Posterior vena cava (tissue), 2 donors: ENCODE measurements at regions not wholly inside any gene's neighbourhood (a gene's known extent, or its start where the extent isn't known, plus 50 kb on each side); places are given as distances from the start of the nearest gene placed in this dataset.

Experiments
- DNase-seq: peaks from one replicate; pipeline ENCODE4 v3.0.0-alpha.2; 2020; ENCODE audit warnings: low spot score
- intact Hi-C, 2 donors: fragments of 100-400 bp; cut with DNase I; formaldehyde crosslinking; loops; one replicate each; pipeline versions ENCODE4 v1.14.1 to v1.14.2; 2022 to 2023
- donor health status: DM: yes; HTN: yes; CAD: no.
- donor health status: DM: yes; HTN: yes; CAD: no.

DNA sequence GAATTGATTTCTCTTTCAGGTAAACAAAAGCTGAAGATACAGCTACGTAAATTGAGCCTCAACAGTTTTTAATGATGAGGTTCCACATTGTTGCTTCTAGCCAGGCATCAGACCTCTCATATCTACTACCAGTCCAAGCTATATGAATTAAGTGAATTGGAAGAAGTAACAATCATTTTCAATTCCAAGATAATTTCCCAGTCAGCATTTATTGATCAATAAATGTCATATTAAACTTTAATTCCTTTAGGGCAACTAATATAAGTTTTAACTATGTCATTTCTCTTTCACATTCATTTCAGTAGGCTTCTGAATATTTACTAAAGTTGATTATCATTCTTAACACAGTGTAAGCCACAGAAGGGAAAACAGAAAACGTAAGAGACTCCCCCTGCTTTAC, 1413.7 kb upstream of the CELF2 start:
- no peak for DNase-seq
- intact Hi-C loops, result no loop called here

- intact Hi-C loops, result no loop called here
- no peak for DNase-seq
These were observed 1412.4 kb upstream of the CELF2 start for GRCh38 chr10:9605231-9605630.

DNA sequence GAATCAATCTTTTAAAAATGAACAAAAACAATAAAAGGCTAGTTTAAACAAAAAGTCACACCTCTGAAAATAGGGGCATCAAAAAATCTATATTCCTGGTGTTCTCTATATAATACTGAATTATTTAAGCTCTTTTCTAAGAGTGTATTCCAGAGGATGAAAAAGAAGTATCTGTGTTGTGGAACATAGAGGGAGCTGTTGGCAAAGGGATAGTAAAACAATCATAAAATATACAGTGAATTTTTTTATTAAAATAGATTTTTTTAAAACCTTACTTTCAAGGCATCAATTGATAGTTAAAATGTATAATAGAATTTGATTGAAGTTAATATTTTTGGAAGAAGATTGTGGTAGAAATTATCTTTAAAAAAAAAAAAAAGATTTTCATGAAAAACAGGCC, 1409.1 kb upstream of the CELF2 start:
- intact Hi-C loops, result no loop called here
- DNase-seq, result no peak

- no peak for DNase-seq
- intact Hi-C loops, result no loop called here
These were observed 1404.2 kb upstream of the CELF2 start for GRCh38 chr10:9613338-9614075.

DNA sequence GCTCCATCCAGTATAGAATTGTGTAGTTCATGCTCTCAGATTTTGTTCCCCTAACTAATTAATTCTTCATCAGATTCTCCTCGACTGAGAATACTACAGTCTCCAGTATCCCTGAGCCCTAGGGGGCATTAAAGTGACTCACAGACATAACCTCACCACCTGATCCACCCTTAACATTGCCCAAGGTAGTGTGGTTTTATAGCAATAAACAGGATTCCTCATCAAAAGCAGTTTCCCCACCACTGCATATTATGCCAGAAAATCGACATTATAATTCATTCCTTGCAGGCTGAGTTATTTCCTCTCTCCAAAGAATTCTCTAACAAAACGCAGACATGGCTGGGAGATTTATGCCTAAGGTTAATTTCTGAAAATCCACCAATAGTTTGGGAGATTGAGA, 1402.5 kb upstream of the CELF2 start:
- DNase-seq, result no peak
- intact Hi-C loops, result no loop called here

DNA sequence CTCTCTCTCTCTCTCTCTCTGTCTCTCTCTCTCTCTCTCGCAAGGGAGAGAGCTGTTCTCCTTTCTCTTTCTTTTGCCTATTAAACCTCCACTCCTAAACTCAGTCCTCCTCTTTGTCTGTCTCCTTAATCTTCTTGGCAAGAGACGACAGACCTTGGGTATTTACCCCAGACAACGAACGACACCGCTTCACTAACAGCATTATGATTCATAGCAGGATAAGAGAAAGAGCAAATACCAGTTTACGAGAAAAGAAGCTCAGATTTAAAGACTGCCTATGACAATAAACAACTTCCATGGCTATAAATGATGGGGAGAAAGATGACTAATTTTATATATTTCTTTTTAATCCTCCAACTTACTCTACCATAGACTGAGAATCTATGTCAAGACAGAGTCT, 1396.5 kb upstream of the CELF2 start:
- intact Hi-C loops, result no loop called here
- no peak for DNase-seq

DNA sequence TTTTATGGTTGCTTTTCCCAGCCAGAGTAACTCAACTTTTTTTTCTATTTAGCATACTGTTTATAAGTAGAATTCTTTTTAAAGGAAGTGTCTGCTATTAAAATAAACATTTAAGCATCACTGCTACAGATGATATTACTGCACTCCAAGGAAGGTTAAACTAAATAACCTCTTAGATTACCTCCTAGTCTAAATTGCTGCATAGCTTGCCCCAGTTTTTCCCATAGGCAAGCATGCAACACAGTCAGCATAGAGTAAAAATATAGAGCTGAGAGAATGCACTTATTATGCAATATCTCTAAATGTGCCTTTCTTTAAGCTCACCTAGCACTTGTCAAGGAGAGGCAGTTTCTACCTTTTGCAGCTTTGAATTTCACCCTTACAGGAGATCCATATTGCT, 1392.4 kb upstream of the CELF2 start:
- DNase-seq, result no peak
- intact Hi-C loops, result no loop called here

GRCh38 chr10:9634466-9634865, 1383.2 kb upstream of the CELF2 start:
- intact Hi-C loops, result no loop called here

DNA sequence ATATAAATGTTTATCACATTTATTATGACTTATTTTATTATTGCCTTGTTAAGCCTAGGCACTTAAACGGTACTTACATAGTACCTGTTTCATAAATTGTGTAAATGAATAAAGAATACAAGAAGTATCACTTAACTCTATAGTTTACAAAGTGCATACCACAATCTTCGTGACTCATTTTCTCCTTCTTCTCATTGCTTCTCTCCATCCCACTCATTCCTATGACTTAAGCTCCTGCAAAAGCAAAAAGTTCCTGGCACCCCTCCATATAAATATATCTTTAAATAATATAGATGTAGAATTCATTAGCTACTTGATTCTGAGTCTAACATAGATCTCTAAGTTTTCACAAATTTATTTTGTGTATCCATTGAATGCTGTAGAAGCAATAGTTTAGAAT, 1382.0 kb upstream of the CELF2 start:
- intact Hi-C loops, result no loop called here
- no peak for DNase-seq

More at GRCh38 chr10:9634466-9634865, 1383.2 kb upstream of the CELF2 start:
- DNase-seq, result no peak

- DNase-seq, result no peak
- intact Hi-C loops, result no loop called here
These were observed 1381.5 kb upstream of the CELF2 start for GRCh38 chr10:9636216-9636615.

DNA sequence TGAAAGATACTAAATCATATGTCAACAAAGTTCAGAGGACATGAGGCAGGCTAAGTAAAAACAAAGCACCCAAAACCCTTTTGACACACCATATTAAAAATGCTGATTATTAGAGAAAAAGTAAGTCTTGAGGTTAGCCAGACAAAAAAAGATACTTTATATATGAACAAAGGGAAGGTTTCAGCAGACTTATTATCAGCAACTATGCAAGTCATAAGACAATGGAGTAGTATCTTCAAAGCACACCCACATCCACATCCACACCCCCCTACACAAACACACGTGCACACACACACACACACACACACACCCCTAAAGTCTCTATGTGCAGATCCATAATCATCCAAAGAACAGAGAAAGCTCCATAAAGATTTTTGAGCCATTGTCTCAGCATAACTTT, 1373.9 kb upstream of the CELF2 start:
- DNase-seq, result no peak
- intact Hi-C loops, result no loop called here

DNA sequence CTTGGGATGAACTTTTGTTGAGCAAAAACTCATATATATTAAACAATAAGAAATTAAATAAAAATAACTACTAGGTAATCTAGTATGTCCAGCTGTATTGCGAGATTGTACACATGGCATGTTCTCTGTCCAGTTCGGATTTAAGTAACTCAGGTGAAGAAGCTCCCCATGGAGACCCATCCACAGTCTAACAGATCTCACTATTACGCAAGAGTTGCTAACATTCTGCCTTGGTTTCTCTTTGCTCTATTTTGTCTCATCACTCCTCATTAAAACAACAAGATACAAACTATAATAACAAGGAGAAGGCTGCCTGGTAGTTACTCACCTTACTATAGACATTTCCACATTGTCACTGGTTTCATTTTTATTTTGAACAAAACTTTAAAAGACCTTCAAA, 1372.3 kb upstream of the CELF2 start:
- intact Hi-C loops, result no loop called here
- no peak for DNase-seq

DNA sequence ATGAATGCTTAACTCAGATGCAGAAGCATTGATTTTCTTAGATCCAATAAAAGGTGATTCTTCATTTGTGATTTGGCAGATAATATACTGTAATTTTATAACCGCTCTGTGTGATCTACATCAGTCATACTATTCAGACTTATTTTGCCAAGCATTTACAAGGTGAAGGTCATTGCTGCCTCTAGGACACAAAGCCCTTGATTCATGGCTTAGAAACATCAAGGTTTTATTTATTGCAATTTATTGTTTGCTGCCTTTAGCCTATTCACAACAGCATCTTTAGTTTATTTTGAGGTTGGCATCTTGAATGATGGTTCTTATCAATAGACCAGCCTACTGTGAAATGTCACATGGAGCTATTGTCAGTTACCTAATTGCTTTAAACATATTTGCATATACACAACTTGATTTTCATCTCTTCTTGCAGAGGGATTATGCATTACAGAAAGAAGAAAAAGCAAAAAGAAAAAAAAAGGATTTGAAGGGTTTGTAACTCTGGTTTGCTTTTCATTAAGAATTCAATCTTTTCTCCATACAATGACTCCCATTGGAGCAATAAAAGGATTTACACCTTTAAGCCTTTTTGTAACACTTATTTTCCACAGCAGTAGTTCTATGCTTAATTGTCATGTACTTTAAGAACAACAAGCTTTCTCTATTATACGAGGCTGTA, 1371.6 kb upstream of the CELF2 start:
- no peak for DNase-seq
- intact Hi-C loops, result no loop called here

- intact Hi-C loops, result no loop called here
- DNase-seq, result no peak
These were observed 1363.4 kb upstream of the CELF2 start for GRCh38 chr10:9654261-9654660.

GRCh38 chr10:9656386-9656785, 1361.3 kb upstream of the CELF2 start:
- intact Hi-C loops, result no loop called here
- no peak for DNase-seq

- intact Hi-C loops, result no loop called here
- DNase-seq, result no peak
These were observed 1360.7 kb upstream of the CELF2 start for GRCh38 chr10:9656996-9657395.

GRCh38 chr10:9657530-9657929, 1360.1 kb upstream of the CELF2 start:
- DNase-seq, result no peak
- intact Hi-C loops, result no loop called here

DNA sequence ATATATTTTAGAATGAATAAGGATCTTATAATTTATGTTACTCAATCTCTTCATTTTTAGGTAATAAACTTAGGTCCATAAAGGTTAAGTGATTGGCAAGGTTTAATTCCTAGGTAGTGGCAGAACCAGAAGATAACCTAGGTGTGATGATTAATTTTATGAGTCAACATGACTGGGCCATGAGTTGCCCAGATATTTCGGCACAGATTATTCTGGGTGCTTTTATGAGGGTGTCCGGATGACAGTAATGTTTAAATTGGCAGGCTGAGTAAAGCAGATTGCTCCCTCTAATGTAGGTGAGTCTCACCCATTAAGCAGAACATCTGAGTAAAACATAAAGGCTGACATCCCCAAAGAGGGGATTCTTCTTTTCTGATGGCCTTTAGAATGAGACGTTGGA, 1349.3 kb upstream of the CELF2 start:
- no peak for DNase-seq
- intact Hi-C loops, result no loop called here

DNA sequence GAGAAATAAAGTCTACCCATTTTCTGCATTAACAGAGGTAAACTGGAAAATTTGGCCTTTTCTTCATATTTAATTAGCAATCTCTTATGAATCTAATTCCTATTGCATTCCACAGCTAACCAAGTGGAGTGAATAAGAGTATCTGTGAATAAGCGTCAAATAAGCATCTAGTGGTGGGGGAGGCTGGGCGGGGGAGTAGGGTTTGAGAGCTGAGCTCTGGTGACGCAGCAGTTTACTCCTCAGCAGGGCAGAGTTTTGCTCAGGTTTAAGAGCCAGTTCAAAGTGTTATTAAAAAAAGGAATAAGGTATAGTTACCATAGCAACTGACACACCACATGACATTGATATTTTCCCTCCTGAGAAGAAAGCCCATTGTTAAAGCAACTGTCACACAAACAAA, 1346.8 kb upstream of the CELF2 start:
- intact Hi-C loops, result no loop called here
- DNase-seq, result no peak

GRCh38 chr10:9681655-9682054, 1336.0 kb upstream of the CELF2 start:
- intact Hi-C loops, result no loop called here
- no peak for DNase-seq

GRCh38 chr10:9682802-9683201, 1334.9 kb upstream of the CELF2 start:
- intact Hi-C loops, result no loop called here
- DNase-seq, result no peak
